ENCODE measurements at regions not wholly inside any gene's neighbourhood (a gene's known extent, or its start where the extent isn't known, plus 50 kb on each side); places are given as distances from the start of the nearest gene placed in this dataset.

DNA sequence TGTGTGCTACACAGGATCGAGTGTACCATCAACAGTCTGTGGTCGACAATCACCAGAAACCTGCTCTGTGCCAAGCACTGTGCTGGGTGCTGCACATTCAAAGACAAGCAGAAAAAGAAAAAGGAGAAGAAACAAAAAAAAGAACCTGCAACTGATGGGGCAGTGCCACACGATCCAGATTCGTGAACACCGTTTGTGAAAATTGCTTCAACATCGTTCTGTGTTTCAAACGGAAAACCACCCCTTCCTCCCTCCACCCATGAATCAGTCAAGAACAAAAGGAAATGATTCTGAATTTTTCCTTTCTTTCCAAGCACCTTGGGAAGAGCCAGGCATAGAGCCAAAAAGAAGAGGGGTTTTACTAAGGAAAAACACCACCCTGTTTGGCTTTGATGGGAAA is 129.2 kb upstream of the ARID1B start:
- TF ChIP-seq GATA2 (IDR thresholded peaks at IDR 0.05; ENCODE audit: low read depth, low read length) = no peak
- no peak for TF ChIP-seq GATA3 (IDR thresholded peaks at IDR 0.05; ENCODE audit: low read depth, low read length)

DNA sequence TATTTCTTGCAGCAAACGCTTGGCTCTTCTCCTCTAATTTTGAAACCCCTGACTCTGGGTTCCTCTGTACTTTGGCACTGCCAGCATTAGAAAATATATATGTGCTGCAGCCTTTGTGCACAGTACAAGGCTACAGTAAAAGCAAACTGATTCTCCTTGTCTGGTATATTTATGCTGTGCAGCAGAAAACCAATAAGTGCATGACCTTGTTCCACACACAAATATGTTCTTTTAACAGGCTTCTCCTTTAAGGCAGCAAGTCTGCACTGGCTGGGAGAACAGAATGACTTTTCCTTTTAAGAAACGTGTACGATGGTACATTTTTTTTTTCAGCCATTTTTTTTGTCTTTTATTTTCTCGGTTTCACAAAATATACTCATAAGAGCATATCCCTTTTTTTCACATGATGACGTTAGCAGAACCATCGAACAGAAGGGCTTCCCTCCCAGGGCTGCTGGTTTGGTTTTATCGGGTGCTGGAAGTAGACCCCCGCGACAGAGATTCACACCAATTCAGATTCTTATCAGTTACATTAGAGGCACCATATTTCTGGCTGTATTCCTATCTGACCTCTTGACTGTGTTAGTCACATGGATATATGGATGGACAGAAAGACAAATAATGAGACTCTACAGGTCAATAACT is 129.9 kb upstream of the ARID1B start:
- TF ChIP-seq GATA2 (IDR thresholded peaks at IDR 0.05; ENCODE audit: low read depth, low read length) (peak; percentile 80), GATA3 (IDR thresholded peaks at IDR 0.05; ENCODE audit: low read depth, low read length) (peak; percentile 70)

DNA sequence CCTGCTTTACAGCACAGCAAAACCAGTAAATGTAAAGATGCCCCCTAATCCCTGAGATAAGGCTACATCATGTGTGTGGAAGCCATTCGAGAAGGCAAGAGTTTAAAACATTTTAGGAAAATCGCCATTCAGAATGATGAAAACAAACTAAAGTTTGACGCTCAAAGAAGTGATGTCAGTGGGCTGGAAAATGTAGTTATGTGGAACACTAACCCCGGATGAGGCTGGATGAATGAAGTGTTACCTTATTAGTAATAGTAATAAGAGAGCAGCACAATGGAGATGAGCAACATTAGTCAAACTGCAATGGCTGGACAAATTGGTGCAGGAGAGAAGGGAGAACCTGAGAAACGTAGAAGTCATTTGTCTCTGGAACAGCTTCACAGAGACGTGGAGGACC is 130.7 kb upstream of the ARID1B start:
- no peak for TF ChIP-seq GATA3 (IDR thresholded peaks at IDR 0.05; ENCODE audit: low read depth, low read length)
- no peak for TF ChIP-seq GATA2 (IDR thresholded peaks at IDR 0.05; ENCODE audit: low read depth, low read length)

DNA sequence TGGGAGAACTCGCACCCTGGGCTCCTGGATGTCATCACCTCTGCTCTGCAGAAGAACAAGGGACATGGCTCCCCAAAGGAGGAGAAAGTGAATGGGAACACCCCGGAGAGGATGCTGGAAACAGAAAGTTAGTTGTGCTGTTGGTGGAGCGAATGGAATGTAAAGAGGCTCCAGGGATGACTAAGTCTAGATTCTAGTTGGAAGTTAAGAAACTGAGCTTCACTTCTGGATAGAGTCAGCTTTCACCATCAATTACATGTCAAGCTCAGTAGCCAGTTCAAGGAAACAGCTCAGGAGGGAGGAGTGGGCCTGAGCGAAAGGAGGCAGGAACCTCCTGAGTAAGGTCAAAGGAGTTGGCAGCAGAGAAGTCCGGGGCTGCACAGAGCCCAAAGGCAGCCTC is 132.1 kb upstream of the ARID1B start:
- no peak for TF ChIP-seq GATA2 (IDR thresholded peaks at IDR 0.05; ENCODE audit: low read depth, low read length)
- TF ChIP-seq GATA3 (IDR thresholded peaks at IDR 0.05; ENCODE audit: low read depth, low read length) = no peak

DNA sequence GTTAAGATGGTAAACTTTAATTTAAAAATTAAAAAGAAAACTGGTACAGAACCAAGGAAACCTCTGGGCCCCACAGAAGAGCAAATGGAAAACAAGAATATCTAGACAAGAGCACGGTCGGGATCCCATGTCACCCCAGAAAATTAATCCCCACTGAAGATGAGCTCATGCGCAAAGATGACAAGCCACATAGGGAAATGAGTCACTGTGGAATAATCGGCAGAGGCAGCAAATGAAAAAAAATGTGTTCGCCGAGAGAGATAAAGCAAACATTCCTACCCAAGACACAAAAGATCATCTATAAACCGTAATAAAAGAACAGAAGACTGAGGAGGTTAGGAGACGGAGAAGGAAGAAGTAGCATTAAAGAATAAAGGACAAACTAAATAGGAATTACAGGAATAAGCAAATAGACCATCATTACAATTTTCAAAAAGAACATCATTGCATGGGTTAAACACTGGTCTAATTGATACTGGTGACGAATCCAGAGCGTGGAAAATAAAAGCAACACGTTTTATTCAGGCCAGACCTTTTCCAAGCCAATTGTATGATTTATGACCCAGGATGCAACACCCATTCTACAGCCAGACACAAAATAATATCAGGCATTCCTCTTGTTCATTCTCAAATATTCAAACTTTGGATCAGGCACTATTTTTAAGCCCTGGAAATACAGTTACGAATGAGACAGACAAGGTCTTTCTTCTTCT is 138.0 kb upstream of the ARID1B start:
- no peak for TF ChIP-seq GATA3 (IDR thresholded peaks at IDR 0.05; ENCODE audit: low read depth, low read length)
- TF ChIP-seq GATA2 (IDR thresholded peaks at IDR 0.05; ENCODE audit: low read depth, low read length) = no peak

DNA sequence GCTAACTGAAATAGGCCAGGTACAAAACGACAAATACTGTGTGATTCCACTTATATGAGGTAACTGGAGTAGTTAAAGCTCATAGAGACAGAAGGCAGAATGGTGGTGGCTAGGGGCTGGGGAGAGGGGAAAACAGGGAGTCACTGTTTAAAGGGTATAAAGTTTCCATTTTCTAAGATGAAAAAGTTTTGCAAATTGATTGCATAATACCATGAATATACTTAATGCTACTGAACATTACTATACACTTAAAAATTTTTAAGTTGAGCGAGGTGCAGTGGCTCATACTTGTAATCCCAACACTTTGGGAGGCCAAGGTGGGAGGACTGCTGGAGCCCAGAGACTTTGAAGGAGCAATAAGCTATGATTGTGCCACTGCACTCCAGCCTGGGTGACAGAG is 138.6 kb upstream of the ARID1B start:
- no peak for TF ChIP-seq GATA3 (IDR thresholded peaks at IDR 0.05; ENCODE audit: low read depth, low read length)
- TF ChIP-seq GATA2 (IDR thresholded peaks at IDR 0.05; ENCODE audit: low read depth, low read length) = no peak

DNA sequence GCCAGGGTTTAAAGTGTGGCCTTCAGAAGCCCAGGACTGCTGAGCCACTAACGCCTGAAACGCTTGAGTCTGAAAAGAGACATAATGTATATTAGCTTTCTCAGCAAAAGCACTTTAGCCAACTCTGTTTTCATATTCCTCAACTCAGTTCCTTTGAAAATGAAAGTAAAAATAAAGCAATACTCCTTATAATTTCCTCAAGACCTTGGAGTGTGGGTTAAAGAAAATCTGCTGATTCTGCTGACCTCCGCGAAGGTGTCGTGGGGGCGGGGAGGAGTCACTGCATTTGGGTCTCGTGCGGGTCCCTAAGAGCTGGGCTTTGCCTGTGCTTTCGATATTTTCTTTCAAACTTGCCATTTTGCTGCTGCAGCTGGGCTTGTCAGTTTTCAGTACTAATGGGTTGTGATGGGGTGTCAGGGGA is 142.2 kb upstream of the ARID1B start:
- no peak for TF ChIP-seq GATA2 (IDR thresholded peaks at IDR 0.05; ENCODE audit: low read depth, low read length)
- TF ChIP-seq GATA3 (IDR thresholded peaks at IDR 0.05; ENCODE audit: low read depth, low read length) = no peak

DNA sequence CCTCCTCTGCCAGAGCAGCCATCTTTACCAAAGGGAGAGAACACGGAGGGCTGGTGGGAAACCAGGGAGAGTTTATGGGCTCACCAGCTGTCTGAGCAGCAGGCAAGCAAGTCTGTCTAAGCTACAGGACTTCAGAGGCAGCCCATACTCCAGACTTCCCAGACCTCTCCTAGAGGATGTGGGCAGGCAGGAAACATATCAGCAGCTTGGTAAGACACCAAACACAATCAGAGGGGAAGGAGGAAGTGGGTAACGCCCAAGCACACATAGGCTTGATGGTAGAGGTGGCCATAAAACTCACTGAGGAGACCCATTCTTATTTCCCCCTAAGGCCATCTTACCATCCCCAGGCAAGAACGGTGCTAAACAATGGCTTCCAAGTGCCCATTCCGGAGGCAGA is 143.1 kb upstream of the ARID1B start:
- no peak for TF ChIP-seq GATA3 (IDR thresholded peaks at IDR 0.05; ENCODE audit: low read depth, low read length)
- no peak for TF ChIP-seq GATA2 (IDR thresholded peaks at IDR 0.05; ENCODE audit: low read depth, low read length)

DNA sequence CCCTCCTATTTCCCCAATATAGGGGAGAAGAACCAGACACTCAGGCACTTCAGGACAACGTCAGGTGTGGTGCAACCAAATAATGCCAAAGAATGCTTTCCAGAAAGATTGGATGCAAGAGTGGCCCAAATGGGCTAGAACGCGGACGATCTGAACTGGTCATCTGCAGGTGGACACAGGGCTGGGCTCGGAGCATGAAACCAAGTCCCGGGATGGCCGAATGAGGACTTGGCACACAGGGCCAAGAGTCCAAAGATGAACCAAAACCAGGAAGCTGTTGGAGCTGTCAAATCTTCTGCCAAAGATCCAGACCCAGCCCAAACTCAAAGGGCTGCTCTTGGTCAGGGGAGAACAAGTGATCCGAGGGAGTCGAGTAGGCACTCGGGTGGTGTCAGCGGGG is 143.9 kb upstream of the ARID1B start:
- TF ChIP-seq GATA2 (IDR thresholded peaks at IDR 0.05; ENCODE audit: low read depth, low read length) = no peak
- no peak for TF ChIP-seq GATA3 (IDR thresholded peaks at IDR 0.05; ENCODE audit: low read depth, low read length)

DNA sequence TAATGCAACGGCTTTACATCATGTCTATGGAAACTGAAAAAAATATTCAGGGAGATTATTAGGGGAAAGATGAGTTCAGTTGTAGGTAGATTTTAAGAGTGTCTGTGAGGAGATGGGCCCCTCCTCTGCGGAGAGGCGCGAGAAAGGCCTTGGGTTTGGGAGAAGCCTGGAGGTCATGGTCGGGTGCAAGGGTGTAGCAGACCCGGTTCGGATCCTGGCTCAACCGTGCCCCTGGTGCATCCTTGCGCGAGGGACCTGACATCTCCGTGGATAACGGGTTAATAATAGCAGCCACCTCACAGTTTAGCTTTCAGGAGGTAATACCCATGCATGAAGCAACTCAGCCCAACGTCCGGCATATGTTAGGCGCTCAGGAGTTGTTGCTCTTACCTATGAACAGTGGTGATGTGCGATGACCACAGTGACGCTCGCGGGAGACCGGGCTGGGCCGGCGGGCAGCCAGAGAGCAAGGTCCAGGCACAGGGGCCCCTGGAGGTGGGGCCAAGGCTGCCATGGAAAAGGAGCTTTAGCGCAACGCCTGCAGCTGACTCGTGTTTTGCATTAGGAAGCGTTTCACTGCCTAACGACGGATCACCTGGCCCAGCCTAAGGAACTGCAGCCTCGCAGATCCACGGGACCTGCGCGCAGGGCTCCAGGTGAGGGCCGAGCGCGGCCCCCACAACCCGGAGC is 146.4 kb upstream of the ARID1B start:
- TF ChIP-seq GATA3 (IDR thresholded peaks at IDR 0.05; ENCODE audit: low read depth, low read length) (no peak), GATA2 (IDR thresholded peaks at IDR 0.05; ENCODE audit: low read depth, low read length) (no peak)

DNA sequence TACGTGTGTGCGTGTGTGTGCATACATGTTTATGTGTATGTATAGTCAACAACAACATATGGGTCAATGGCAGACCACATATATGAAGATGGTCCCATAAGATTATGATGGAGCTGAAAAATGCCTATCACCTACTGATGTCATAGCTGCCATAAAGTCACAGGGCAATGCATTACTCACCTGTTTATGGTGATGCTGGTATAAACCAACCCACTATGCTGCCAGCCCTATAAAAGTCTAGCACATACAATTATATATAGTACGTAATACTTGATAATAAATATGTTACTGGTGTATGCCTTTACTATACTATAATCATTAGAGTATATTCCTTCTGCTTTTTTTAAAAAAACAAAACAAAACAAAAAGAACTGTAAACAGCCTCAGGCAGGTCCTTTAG is 148.4 kb upstream of the ARID1B start:
- TF ChIP-seq GATA2 (IDR thresholded peaks at IDR 0.05; ENCODE audit: low read depth, low read length) (no peak), GATA3 (IDR thresholded peaks at IDR 0.05; ENCODE audit: low read depth, low read length) (no peak)

DNA sequence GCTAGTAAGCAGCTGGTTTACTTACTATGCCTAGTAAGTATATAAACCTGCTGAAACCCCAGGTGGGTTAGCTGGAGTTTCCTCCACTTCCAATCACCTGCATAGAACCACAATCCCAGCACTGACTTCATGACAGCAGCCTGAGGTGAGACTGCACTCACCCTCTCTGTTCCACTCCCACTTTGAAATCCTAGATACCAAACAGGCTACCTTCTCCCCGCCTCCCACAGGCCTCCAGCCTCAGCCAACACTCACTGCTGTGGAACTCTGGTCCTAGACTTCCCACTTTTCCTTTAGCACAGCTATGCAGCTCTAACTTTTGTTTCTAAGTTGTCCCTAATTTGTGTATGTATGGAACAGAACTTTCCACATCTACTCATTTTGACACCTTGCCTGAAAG is 149.7 kb upstream of the ARID1B start:
- TF ChIP-seq GATA3 (IDR thresholded peaks at IDR 0.05; ENCODE audit: low read depth, low read length) (no peak), GATA2 (IDR thresholded peaks at IDR 0.05; ENCODE audit: low read depth, low read length) (no peak)

DNA sequence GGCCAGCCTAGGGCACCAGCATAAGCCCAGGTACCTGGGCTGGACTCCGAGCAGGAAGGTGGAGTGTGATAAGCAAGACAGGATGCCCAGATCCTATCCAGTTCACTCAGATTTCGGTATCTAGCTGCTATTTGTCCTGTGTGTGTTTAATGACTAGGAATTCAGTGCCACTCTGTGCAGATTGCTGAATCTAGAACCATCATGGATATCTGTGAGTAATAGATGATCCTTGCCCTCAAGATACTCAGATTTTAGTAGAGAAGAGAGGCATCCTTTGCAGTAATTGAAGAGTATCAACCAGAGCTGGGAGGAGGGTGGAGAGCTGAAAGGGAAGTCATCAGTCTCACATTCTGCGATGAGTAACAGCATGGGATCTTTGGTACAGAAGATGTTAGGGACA is 155.0 kb upstream of the ARID1B start:
- no peak for TF ChIP-seq GATA2 (IDR thresholded peaks at IDR 0.05; ENCODE audit: low read depth, low read length)
- TF ChIP-seq GATA3 (IDR thresholded peaks at IDR 0.05; ENCODE audit: low read depth, low read length) = no peak

DNA sequence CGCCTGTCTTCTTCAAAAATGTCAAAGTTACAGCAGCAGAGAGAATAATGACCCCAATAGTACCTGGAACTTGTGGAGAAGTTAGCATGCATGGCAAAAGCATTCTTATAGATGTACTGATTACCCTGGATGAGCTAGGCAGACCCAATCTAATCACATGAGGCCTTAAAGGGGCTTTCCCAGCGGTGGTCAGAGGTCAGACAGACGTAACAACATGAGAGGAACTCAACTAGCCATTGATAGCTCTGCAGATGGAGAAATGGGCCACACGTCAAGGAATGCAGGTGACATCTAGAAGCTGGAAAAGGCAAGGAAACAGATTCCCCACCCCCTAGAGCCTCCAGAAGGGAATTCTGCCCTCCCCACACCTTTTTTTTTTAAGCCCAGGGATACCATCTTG is 156.8 kb upstream of the ARID1B start:
- no peak for TF ChIP-seq GATA2 (IDR thresholded peaks at IDR 0.05; ENCODE audit: low read depth, low read length)
- TF ChIP-seq GATA3 (IDR thresholded peaks at IDR 0.05; ENCODE audit: low read depth, low read length) = no peak
